GM12892 (cell line): ENCODE measurements at regions not wholly inside any gene's neighbourhood (a gene's known extent, or its start where the extent isn't known, plus 50 kb on each side); places are given as distances from the start of the nearest gene placed in this dataset.

ENCODE experiments used
- POLR2A ChIP-seq: IDR thresholded peaks from 2 replicates; pipeline ENCODE4 v1.6.1; 2011; ENCODE audit warnings: low read depth, low read length, control low read depth
- POLR2AphosphoS5 ChIP-seq: IDR thresholded peaks from 2 replicates; pipeline ENCODE4 v1.6.1; 2011; ENCODE audit warnings: low read depth, low read length, control low read depth
- TAF1 ChIP-seq: IDR thresholded peaks from 2 replicates; pipeline ENCODE4 v1.6.1; 2011; ENCODE audit warnings: low read depth, mild to moderate bottlenecking, control low read depth, low read length, borderline replicate concordance

GRCh38 chr6:98605705-98606104 lies 228.7 kb upstream of the POU3F2 start:
- no peak for TF ChIP-seq POLR2A
- no peak for TF ChIP-seq TAF1
- TF ChIP-seq POLR2AphosphoS5: no peak
